ENCODE measurements at regions not wholly inside any gene's neighbourhood (a gene's known extent, or its start where the extent isn't known, plus 50 kb on each side); places are given as distances from the start of the nearest gene placed in this dataset.

DNA sequence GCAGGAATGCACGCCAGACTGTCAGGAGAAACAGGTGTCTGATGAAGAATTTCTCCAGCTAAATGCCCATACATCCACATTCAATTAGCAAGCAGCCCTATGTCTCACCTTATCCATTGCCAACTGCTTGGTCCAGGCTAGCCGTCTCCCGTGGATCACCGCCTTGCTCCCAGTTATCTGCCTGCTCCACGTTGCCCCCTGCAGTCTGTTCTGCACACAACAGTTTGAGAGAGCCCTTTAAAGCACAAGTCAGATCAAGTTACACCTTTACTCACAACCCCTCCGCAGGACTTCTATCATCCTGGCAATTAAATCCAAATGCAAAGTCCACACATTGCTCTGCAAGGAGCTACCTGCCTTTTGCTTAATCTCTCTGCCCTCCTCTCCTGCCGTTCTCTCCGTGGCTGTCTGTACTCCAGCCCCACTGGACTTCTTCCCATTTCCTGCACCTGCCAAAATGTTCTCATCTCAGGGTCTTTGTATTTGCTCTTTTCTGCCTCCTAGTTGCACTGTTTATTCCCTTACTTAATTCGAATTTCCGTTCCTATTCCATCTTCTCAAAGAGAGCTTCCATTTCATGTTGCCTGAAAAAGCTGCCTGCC lies 185.3 kb upstream of the LARGE1 start:
- Histone ChIP-seq H3K9ac (ENCODE audit: insufficient read length) (no peak overlapping the region), H3K9me3 (ENCODE audit: low read depth, low read length) (no peaks in the 10 kb centered on the region), H3K4me3 (no peak overlapping the region), H3K27ac (no peak overlapping the region), H3K36me3 (ENCODE audit: insufficient read depth, low read length) (no peaks in the 10 kb centered on the region)
- TF ChIP-seq FOXP2 (optimal IDR thresholded peaks at IDR 0.05; ENCODE audit: control extremely low read depth, extremely low read length, insufficient read depth): no peak
- TF ChIP-seq POLR2AphosphoS5 (IDR thresholded peaks at IDR 0.05; ENCODE audit: borderline replicate concordance, low read depth, low read length): no peak
- TF ChIP-seq EZH2 (IDR thresholded peaks at IDR 0.05): no peak
- DNase-seq (ENCODE audit: low read depth, low spot score): no peak

- TF ChIP-seq POLR2AphosphoS5 (IDR thresholded peaks at IDR 0.05; ENCODE audit: borderline replicate concordance, low read depth, low read length) (no peak), EZH2 (IDR thresholded peaks at IDR 0.05) (no peak), FOXP2 (optimal IDR thresholded peaks at IDR 0.05; ENCODE audit: control extremely low read depth, extremely low read length, insufficient read depth) (no peak)
- Histone ChIP-seq H3K27ac (no peak overlapping the region), H3K9ac (ENCODE audit: insufficient read length) (no peak overlapping the region), H3K9me3 (ENCODE audit: low read depth, low read length) (no peaks in the 10 kb centered on the region), H3K36me3 (ENCODE audit: insufficient read depth, low read length) (no peaks in the 10 kb centered on the region), H3K4me3 (no peak overlapping the region)
- DNase-seq (ENCODE audit: low read depth, low spot score): no peak
Measured at GRCh38 chr22:34108168-34108567, 187.9 kb upstream of the LARGE1 start.

- no peak for TF ChIP-seq EZH2 (IDR thresholded peaks at IDR 0.05)
- no peak for TF ChIP-seq POLR2AphosphoS5 (IDR thresholded peaks at IDR 0.05; ENCODE audit: borderline replicate concordance, low read depth, low read length)
- no peak for TF ChIP-seq FOXP2 (optimal IDR thresholded peaks at IDR 0.05; ENCODE audit: control extremely low read depth, extremely low read length, insufficient read depth)
- Histone ChIP-seq H3K9ac (ENCODE audit: insufficient read length) (no peak overlapping the region), H3K36me3 (ENCODE audit: insufficient read depth, low read length) (no peaks in the 10 kb centered on the region), H3K9me3 (ENCODE audit: low read depth, low read length) (no peaks in the 10 kb centered on the region), H3K27ac (no peak overlapping the region), H3K4me3 (no peak overlapping the region)
- no peak for DNase-seq (ENCODE audit: low read depth, low spot score)
Measured at GRCh38 chr22:34111210-34111824, 191.0 kb upstream of the LARGE1 start.

GRCh38 chr22:34113381-34113780 lies 193.1 kb upstream of the LARGE1 start:
- no peak for DNase-seq (ENCODE audit: low read depth, low spot score)
- no peak overlapping the region for H3K9ac ChIP-seq (ENCODE audit: insufficient read length)
- no peak overlapping the region for H3K4me3 ChIP-seq
- no peaks in the 10 kb centered on the region for H3K9me3 ChIP-seq (ENCODE audit: low read depth, low read length)
- TF ChIP-seq POLR2AphosphoS5 (IDR thresholded peaks at IDR 0.05; ENCODE audit: borderline replicate concordance, low read depth, low read length): no peak
- H3K27ac ChIP-seq: no peak overlapping the region
- no peaks in the 10 kb centered on the region for H3K36me3 ChIP-seq (ENCODE audit: insufficient read depth, low read length)

- H3K27ac ChIP-seq: no peak overlapping the region
- DNase-seq (ENCODE audit: low read depth, low spot score): no peak
- H3K9ac ChIP-seq (ENCODE audit: insufficient read length): no peak overlapping the region
- H3K9me3 ChIP-seq (ENCODE audit: low read depth, low read length): no peaks in the 10 kb centered on the region
- no peak for TF ChIP-seq FOXP2 (optimal IDR thresholded peaks at IDR 0.05; ENCODE audit: control extremely low read depth, extremely low read length, insufficient read depth)
- TF ChIP-seq EZH2 (IDR thresholded peaks at IDR 0.05): no peak
- TF ChIP-seq POLR2AphosphoS5 (IDR thresholded peaks at IDR 0.05; ENCODE audit: borderline replicate concordance, low read depth, low read length): no peak
- no peaks in the 10 kb centered on the region for H3K36me3 ChIP-seq (ENCODE audit: insufficient read depth, low read length)
- no peak overlapping the region for H3K4me3 ChIP-seq
Measured at GRCh38 chr22:34114406-34114805, 194.1 kb upstream of the LARGE1 start.

DNA sequence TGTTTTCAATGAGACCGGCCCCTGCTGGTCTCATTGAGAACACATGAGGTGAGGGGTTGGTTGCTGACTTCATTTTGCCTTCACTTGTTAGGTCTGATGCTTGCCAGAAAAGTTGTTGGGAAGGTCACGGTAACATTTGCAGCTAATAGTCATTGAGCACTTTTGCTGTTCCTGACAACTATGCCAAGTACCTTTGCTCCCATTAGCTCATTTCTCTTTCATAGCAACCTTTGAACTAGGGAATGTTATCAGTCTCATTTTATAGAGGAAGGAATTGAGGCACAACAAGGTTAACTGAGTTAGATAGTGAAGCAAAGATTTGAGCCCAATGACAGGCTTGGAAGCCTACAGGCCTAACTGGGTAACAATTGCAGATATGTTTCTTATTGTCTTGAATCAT lies 195.4 kb upstream of the LARGE1 start:
- DNase-seq (ENCODE audit: low read depth, low spot score): no peak
- no peak overlapping the region for H3K4me3 ChIP-seq
- H3K27ac ChIP-seq: no peak overlapping the region
- no peaks in the 10 kb centered on the region for H3K9me3 ChIP-seq (ENCODE audit: low read depth, low read length)
- no peak overlapping the region for H3K9ac ChIP-seq (ENCODE audit: insufficient read length)
- TF ChIP-seq POLR2AphosphoS5 (IDR thresholded peaks at IDR 0.05; ENCODE audit: borderline replicate concordance, low read depth, low read length) (no peak), FOXP2 (optimal IDR thresholded peaks at IDR 0.05; ENCODE audit: control extremely low read depth, extremely low read length, insufficient read depth) (no peak), EZH2 (IDR thresholded peaks at IDR 0.05) (no peak)
- no peaks in the 10 kb centered on the region for H3K36me3 ChIP-seq (ENCODE audit: insufficient read depth, low read length)

DNA sequence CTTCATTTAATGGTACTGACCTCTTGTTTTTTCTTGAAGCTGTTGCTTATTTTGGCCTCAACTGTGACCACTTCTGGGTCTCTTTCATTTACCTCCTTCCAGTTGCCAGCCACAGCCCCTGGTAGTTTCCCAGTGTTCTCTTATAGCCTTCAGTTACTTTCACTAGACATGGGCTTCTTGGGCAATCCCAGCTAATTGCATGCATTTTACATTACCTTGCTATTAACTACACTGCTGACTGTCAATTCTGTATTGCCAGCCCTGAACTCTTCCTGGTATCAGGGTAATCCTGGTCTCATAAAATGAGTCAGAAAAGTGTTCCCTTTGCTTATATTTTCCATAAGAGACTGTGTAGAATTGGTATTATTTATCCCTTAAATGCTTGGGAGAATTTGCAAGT lies 195.8 kb upstream of the LARGE1 start:
- TF ChIP-seq FOXP2 (optimal IDR thresholded peaks at IDR 0.05; ENCODE audit: control extremely low read depth, extremely low read length, insufficient read depth): no peak
- TF ChIP-seq POLR2AphosphoS5 (IDR thresholded peaks at IDR 0.05; ENCODE audit: borderline replicate concordance, low read depth, low read length): no peak
- no peak for TF ChIP-seq EZH2 (IDR thresholded peaks at IDR 0.05)
- no peak overlapping the region for H3K9ac ChIP-seq (ENCODE audit: insufficient read length)
- H3K27ac ChIP-seq: no peak overlapping the region
- H3K36me3 ChIP-seq (ENCODE audit: insufficient read depth, low read length): no peaks in the 10 kb centered on the region
- no peak overlapping the region for H3K4me3 ChIP-seq
- DNase-seq (ENCODE audit: low read depth, low spot score): no peak
- no peaks in the 10 kb centered on the region for H3K9me3 ChIP-seq (ENCODE audit: low read depth, low read length)

DNA sequence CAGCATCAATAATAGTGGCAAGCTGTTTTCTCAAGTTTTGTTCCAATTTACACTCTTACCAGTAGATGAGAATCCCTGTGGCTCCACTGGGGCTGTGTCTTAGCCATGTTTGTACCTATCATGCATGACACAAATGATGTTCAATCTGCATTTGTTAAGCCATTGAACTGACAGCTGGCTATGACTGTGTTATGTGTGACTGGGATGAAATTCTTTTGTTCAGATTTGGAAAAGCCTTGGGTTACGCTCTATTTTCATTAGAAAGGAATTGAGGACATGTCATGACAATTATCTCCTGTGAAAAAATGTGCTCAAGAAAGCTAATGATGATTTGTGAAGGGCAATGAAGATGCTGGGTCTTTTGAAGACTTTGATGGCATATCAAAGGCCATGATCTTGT lies 201.8 kb upstream of the LARGE1 start:
- no peak for DNase-seq (ENCODE audit: low read depth, low spot score)
- Histone ChIP-seq H3K4me3 (no peak overlapping the region), H3K9ac (ENCODE audit: insufficient read length) (no peak overlapping the region), H3K9me3 (ENCODE audit: low read depth, low read length) (no peaks in the 10 kb centered on the region), H3K36me3 (ENCODE audit: insufficient read depth, low read length) (no peaks in the 10 kb centered on the region), H3K27ac (no peak overlapping the region)
- TF ChIP-seq EZH2 (IDR thresholded peaks at IDR 0.05): no peak
- no peak for TF ChIP-seq POLR2AphosphoS5 (IDR thresholded peaks at IDR 0.05; ENCODE audit: borderline replicate concordance, low read depth, low read length)

All from SK-N-MC (cell line).